ENCODE measurements at regions not wholly inside any gene's neighbourhood (a gene's known extent, or its start where the extent isn't known, plus 50 kb on each side); places are given as distances from the start of the nearest gene placed in this dataset.

DNA sequence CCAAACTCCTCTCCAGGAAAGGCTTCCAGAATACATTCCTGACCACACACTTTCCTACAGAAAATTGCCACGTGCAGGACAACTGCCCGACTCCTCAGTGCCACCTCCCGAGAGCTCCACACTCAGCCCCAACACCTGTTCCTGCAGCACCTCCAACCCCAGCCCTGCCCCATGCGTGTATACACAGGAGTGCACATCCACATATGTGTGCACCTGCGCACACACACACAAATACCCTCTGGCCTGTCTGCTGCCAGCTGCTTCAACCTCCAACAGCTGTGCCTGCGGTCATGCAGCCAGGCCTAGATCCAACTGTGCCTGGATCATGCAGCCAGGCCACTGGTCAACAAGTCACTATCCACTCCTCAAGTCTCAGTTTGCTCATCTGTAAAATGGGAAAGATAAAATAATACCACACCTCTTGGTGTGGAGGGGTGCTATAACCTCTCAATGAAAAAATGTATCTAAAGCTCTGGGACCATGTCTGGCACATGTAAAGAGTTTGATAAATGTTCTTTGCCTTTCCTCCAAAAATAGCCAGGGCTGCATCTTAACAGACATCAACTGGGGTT lies 152.1 kb upstream of the ID2 start:
- no peak for DNase-seq

DNA sequence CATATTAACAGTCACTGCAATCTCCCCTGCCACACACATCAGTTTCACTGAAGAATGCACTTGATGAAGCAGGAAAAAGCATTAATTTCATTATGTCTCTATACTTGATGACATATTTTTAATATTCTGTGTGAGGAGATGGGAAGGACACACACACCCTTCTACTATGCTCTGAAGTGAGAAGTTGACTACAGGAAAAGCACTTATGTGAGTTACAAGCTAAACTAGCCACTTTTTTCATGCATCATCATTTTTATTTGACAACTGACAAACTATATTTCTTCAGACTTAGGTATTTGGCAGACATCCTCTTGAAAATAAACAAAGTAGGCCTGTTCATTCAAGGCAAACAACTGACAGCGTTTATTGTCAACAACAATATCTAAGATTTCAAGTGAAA lies 150.4 kb upstream of the ID2 start:
- DNase-seq = no peak

DNA sequence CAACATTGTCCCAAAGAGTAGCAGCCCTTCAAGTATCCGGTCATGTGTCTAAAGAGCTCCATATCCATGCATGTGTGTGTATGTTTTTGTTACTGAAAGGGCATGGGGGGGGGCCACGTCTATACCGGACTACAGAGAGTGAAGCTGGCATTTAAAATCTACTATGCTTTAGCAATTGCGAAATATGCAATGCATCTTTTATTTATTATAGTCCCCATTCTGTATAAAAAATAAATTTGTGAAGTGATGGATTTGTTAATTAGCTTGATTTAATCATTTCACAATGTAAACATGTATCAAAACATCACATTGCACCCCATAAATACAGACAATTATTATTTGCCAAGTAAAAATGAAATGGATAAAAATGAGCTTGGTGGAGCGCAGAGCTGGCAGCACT lies 149.4 kb upstream of the ID2 start:
- DNase-seq = no peak

DNA sequence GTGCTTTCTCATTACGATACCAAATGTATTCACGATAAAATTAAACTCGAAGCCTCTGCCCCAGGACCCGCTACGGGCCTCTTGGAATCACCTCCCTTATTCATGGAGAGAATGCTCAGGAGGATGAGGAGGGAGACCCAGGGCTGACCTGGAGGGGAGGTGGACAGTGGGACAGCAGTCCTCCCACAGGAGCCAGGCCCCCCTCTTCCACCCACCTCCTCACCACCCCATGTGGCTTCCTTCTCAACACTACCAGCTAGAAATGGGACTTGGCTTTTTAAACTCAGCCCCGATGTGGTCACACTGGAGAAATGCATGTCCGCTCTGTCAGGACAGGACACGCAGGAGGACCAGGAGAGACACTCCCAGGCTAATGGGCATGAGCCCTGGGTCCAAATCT lies 147.9 kb upstream of the ID2 start:
- no peak for DNase-seq

DNA sequence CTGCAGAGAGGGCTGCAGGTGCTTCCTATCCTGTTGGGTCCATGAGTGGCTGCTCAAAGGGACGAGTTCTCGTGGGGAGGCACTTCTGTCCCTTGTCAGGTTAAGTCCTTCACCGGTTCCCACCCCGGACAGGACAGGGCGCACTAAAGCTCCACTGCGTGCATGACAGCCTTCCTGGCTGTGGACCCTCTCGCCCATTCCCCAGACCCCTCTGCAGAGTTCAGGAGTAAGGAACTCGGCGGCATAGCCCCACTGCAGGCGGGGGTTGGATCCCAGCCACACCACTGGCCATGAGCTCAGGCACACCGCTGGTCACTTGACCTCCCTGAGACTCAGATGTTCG lies 147.5 kb upstream of the ID2 start:
- DNase-seq = no peak

DNA sequence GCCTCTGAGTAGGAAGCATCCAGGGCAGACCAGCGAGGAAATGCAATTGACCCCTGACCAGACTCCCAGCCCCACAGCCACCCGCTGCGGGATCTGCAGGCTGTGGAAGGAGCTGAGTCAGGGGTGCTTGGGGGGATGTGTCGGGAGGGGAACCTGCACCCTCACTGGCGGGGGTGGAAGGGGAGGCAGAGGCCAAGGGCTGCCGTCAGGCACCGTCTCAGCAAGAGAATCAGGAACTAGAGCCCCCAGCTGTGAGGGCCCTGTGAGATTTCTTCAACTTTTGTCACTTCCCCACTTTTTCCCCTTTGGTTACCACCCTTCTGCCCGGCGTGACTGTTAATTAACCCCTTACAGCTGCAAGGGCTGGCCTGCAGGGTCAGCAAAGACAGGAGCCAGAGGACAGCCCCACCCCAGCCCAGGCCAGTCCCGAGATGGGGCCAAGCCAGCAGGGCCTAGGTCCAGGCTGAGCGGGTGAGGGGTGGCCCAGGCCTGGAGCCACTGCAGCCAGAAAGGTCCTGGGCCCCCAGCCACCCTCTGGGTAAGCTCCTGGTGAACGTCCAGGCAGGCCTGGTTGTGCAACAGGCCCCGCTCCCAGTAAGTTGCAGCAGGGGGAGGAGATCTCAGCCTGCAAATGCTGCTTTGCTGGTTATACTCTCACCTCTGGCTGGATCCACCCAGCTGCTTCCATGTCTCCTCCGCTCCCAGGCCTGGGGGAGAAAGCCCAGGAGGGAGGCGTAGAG lies 147.0 kb upstream of the ID2 start:
- DNase-seq = no peak

DNA sequence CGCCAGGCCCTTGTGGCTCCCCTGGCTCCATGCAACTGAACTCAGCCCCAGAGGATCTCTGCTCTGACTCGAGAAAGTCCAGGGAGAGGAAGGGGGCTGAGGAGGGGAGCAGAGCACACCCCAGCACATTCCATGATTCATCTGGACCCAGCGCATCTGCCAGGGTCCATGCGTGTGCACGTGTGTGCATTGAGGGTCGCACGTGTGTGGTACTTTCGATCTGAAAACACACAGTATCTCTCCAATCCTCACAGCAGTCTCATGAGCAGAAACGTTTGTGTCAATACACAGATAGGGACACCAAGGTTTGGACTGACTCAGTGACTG lies 146.4 kb upstream of the ID2 start:
- no peak for DNase-seq

DNA sequence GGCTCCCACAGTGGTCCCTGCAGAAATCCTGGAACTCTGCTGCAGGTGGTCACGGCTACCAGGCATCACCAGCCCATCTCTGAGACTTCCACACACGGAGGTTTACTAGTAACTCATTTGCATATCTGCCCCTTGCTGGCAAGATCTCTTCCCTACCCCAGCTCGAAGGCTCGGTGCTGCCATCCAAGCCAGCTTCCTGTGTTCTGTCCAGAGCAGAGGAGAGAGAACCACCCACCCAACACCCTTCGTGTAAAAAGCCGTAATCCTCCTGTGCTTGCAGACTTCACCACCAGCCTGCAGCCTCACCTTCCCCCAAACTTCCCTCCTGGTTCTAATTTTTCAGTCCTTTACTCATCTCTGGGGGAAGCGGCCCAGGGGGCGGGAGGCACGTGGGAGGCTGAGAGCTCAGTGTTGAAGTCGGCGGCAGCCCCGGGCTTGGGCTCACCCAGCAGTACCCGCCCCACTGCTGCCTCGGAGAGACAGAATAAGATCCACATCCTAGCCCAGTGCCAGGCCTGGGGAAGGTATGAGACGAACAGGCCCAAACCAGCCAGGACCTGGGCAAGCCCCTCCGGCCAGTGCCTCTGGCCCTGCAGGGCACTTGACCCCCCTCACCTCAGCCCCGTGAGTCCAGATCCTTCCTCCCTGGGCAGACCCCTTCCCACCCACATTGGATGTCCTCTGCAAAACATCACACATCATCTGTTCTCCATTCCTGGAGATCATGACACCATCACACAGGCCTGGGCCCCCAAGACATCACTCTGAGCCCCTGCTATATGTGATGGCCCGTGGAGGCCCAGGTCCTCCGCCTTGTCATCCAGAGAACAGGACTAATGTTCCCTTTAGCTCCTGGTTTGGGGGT lies 145.8 kb upstream of the ID2 start:
- DNase-seq = no peak

DNA sequence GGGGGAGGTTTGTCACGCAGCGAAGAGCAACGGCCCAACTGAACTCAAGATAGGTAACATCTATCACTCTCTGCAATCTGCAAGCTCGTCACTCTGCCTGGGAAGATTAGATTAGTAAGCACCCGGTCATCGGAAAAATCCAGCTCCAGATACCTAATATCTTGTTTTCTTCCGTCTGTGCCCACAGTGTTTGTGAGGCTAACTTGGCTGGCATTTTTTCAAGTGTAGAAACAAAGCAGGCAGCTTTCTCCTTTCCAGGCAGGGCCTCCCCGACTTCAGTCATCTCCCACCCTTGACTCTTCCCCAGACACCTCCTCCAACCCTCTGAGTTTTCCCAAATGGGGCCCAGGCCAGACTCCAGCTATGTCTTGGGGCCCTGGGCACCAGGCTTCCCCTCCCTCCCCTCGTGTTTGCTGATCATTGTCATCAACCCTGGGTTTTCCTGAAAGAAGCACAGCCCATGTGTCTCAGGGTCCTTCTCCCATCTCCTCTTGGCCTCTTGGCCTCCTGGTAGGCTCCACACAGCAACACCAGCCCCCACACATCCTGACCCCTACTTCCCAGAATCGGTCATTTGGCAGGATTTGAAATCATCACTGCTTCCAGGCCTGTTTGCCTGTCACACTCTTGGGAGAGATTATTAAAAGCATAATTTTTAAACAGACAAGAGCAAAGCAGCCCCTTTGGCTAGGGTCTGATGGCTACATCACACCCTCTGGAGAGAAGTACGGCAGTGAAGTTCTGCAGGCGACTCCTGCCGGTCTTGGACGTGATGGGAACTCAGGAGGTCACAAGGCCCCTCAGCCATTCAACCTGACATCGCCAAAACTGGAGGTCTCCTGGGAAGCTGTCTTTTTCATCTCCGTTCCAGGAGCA lies 144.9 kb upstream of the ID2 start:
- DNase-seq = no peak

DNA sequence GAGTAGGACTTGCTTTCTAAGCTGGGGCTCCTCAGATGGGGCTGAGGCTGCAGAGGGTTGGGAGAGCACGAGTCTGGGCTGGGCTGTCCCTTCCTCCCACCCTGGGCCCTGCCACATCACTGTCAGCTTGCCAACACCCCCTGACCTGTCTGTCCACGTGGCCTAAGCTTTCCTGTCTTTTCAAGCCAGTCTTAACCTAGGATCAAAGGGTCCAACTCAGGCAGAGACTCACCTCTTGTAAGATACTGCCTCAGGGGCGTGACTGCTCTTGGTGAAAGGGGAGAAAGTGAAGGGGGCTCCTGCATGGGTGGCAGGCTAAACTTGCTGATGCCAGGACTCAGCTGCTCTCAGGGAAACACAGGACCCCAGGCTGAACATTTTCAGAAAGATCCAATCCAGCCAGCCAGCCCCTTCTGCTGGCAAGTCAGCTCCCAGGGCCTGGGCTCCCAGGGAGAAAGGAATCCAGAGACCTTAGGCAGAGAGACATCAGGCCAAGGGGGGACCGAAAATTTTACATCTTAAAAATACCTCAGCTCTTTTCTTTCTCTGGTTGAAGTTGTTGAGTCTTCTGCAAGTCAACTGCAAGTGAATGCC lies 144.2 kb upstream of the ID2 start:
- DNase-seq = no peak

DNA sequence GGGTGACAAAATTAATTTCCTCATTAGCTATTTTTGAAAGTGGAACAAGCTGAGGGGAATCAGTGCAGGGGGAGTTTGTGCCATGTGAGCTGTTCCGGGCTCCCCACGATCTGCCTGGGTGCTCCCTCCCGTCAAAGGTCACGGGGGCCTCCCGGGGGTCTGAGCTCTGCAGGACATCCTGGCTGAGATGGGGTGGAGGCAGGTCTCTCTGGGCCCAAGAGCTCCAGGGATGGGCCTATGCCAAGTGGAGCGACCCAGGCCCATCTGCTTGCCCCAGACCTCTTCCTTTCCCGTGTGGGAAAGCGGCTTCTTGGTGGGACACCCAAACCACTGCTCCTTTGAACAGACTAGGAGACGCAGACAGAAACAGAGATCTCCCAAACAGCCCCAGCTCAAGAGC lies 143.3 kb upstream of the ID2 start:
- DNase-seq = no peak

DNA sequence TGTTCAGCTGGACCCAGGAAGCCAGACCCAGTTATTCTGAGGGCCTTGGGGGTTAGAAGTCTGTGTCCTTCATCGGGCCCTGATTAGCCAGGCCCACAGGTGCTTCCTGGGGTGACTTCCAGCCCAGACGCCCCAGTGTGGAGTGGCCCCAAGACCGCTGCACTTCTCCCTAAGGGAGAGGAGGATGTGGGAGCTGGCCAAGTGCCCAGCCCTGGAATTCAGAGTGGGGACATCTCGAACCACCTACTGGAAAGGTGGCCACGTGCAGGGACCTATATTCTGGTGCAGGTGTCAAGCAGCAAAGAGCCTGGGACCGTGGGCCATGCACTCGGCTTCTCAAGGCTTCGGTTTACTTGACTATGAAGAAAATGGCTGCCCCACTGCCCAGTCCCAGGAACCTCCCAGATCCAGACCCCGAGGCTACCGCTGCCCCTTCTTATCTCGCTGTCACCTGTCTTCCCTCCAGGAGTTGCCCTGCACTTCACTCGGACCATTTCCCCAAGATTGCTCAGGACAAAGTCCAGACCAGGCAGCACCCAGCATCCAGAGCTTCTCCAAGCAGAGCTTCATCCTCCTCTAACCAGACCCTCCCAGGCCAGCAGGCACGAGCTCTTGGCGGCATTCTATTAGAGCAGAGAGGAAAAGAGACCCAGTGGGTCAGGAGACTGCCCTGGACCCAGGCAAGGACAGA lies 142.8 kb upstream of the ID2 start:
- DNase-seq = no peak

DNA sequence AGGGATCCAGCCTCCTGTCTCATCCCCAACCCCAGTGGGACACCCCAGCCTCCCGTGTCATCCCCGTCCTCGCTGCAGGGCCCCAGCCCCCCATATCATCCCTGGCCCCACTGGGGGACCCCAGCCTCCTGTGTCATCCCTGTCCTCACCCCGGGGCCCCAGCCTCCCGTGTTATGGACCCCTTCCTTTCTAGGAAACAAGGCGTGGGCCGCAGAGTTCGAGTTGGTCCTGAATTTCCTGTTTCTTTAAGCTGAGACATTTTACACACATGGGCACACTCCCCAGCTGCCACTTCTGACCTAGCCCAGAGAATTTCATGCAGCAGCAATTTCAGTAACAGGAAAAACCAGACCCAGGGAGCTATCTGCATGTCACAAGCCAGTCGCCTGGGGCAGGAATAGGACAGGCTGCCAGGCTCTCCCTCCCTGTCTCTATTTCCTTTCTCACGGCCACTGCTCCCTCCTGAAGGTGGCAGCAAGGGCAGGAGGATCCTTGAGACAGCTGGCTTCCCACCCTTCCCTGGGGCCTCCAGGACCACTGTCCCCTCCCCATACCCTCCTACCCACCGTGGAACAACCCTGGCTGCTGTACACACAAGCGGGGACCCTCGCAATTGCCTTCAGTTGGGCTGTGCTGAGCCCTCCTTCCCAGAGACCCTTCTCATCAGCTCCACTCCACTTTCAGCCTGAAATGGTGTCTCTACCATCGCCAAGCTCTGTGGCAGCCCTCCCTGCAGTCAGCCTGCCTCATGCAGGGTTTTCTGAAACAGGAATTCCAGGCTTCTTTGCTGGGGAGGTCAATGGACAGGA lies 141.9 kb upstream of the ID2 start:
- peak; percentile 21 for DNase-seq

DNA sequence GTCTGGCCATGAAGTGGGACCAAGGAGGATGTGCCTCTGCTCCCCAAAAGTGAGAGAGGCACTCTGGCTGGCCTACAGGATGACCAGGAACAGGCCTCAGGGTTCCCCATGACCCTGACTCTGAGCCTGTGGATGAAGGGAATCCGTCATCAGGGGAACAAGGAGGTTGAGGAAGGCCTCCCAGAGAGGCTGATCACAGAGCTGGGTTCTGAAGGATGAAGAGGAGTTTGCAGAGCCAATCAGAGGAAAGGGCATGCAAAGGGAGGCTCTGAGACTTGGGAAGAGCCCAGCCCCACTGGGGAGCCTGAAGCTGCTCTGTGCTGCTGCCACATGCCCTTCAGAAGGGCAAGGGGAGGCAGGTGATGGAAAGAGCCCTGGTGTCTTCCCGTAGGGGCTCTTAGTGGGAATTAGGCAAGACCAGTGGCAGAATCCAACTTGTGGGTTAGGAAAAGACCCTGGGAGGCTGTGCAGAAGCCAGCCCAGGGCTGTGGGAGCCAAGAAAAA lies 141.3 kb upstream of the ID2 start:
- DNase-seq = no peak

DNA sequence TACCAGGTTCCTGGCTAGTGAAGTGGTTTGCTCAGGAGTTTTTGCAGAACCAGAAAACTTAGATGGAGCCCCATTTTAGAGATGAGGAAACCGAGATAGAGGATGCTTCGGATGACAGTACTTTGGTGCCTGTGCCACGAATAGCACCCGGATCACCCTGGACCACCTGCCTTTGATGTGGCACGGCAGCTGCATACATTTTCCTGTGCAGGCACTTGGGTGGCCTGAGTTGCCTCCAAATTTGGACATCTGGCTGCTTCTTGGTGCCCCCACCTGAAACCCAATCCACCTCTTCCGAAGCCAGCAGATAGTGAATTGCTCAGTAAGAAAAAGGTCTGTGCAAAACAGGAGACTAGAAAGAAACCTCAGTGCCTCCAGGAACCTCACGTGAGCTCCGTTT lies 140.6 kb upstream of the ID2 start:
- DNase-seq = no peak

DNA sequence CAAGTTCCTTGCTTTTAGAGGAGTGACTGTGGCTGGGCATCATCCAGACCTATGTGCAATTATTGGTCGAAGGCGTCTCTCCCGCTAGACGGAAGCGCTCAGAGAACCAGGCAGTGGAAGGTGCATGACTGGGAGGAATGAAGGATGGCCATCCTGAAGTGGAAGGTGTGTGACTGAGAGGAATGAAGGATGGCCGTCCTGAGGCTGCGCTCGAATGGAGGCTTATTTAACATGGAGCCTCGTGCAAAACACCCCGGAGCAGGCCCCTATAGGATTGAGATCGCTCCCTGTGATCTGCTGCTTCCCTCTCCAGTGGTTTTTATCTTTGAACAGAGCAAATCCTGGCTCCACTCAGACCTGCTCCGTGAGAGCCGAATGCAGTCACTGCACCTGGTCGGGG lies 140.2 kb upstream of the ID2 start:
- no peak for DNase-seq

DNA sequence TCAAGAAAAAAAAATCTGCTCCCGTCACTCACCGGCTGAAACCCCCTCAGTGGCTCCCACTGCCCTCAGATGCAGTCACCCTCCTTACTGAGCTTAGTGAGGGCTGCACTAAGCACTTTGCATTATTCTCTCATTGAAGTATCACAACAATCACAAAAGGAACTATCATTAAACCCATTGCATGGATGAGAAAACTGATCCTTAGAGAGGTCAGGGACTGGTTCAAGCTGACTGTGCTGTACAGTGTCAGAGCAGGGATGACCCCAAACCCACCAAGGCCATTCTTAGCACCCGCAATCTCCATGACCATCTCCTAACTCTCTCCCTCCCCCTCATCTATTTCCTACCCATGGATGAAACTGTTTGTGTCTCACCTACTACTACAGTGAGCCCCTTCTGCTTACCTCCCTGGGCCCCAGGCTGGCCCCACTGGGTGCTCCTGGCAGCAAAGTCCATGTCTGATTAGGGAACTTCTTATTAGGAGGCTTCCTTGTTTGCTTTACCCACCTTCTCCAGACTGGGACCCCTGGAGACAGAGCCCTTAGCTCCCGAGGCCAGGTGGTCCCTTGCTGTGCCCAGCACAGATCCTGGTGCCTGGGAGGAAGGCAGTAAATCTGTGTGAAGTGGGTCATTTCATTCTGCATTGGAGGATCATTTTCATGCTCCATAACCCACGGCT lies 139.3 kb upstream of the ID2 start:
- DNase-seq = no peak

DNA sequence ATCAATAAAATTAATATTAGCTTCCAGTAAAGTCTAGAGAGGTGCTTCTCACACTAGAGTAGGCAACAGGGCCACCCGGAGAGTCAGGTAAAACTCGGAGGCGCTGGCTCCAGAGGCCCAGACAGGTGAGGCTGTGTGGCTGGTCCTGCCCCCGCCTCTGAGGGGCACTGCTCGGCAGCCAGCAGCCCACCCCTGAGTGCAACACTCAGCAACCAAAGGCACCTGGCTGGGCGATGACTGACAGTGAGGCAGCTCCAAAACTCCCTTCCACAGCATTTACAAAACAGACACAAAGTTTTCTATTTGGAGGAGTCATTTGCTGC lies 138.8 kb upstream of the ID2 start:
- no peak for DNase-seq

DNA sequence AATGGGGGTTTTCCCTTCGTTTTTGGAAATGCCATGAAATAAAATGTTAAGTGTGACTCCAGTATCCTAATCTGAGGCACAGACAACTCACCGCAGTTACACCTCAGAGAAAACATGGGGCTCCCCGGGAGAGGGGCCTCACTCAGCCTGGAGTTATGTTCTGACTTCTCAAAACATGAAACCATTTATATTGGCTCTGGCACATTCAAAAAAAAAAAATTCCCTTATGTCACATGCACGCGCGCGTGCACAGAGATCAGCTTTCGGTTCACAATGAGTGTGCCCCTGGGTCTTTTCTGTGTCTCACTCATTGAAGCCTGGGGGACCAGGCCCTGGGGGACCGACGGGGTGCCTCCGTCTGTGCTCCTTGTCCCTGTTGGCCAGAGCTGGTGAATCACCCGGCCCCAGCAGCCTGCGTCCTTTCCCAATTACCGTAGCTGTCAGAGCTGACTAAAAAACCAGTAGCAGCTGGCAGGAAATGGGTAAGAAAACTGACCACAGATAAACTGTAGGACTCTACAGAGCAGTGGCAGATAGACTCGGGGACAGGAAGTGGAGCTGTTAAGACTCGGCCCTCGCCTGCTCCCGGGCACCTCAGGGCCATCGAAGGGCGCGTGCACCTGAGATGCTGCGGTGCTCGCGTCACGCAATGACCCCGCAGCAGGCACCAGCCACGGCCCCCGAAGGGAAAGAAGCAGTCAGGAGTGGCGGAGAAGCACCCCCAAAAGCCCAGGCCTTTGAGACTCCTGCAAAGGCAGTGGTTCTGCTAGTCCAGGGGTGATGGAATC lies 138.3 kb upstream of the ID2 start:
- no peak for DNase-seq

DNA sequence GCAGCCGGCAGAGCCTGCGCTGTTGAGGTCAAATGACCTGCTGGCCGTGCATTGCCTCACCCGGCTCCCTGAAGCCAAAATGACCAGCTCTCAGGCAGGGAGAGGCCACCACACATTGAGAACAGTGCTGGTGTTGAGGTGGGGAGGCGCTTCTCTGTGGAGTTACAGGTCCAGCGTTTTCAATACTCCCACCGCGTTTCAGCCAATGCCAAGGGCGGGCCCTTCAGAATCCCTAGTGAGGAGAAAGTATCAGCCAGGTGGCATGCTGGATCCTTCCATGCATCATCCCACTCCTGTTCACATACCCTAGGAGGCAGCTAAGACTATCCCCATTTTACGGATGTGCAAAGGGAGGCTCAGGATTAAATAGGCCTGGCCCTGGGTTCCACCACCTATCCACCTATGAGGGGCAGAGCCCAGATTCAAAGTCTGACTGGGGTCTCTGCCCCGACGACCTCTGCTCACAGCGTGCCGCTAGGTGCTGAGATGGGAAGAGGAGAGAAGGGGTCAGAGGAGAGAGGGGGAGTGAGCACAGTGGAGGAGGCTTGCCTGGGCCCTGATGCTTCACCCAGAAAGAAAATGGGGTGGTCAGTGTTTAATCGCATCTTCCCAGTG lies 137.6 kb upstream of the ID2 start:
- DNase-seq = no peak

Data from NCI-H82 (cell line).